Ishikawa (cell line): ENCODE measurements at regions not wholly inside any gene's neighbourhood (a gene's known extent, or its start where the extent isn't known, plus 50 kb on each side); places are given as distances from the start of the nearest gene placed in this dataset.

Experiments used
- CEBPB ChIP-seq: IDR thresholded peaks from 2 replicates; pipeline ENCODE4 v1.6.1; 2012
- CREB1 ChIP-seq: IDR thresholded peaks from 2 replicates; pipeline ENCODE4 v1.6.1; 2012; ENCODE audit warnings: low read depth
- EGR1 ChIP-seq: IDR thresholded peaks from 2 replicates; pipeline ENCODE4 v1.6.1; 2012
- EP300 ChIP-seq: IDR thresholded peaks from 2 replicates; pipeline ENCODE4 v1.6.1; 2012; ENCODE audit warnings: borderline replicate concordance
- FOXM1 ChIP-seq: IDR thresholded peaks from 2 replicates; pipeline ENCODE4 v1.6.1; 2012; ENCODE audit warnings: low read depth, borderline replicate concordance
- NFIC ChIP-seq: IDR thresholded peaks from 2 replicates; pipeline ENCODE4 v1.6.1; 2012
- RAD21 ChIP-seq: IDR thresholded peaks from 2 replicates; pipeline ENCODE4 v1.6.1; 2012; ENCODE audit warnings: low read depth
- TAF1 ChIP-seq: IDR thresholded peaks from 2 replicates; pipeline ENCODE4 v1.6.1; 2012; ENCODE audit warnings: low read depth, mild to moderate bottlenecking
- TCF12 ChIP-seq: IDR thresholded peaks from 2 replicates; pipeline ENCODE4 v1.6.1; 2012; ENCODE audit warnings: low read depth
- TEAD4 ChIP-seq: IDR thresholded peaks from 2 replicates; pipeline ENCODE4 v1.6.1; 2012
- TF ChIP-seq, protein P1 (sequence below): IDR thresholded peaks from 2 replicates; pipeline ENCODE4 v1.6.1; 2012
- TF ChIP-seq, protein P2 (sequence below): IDR thresholded peaks from 2 replicates; pipeline ENCODE4 v1.6.1; 2012
- TF ChIP-seq, protein P3 (sequence below): IDR thresholded peaks from 2 replicates; pipeline ENCODE4 v1.6.1; 2012; ENCODE audit warnings: low read depth, mild to moderate bottlenecking

DNA sequence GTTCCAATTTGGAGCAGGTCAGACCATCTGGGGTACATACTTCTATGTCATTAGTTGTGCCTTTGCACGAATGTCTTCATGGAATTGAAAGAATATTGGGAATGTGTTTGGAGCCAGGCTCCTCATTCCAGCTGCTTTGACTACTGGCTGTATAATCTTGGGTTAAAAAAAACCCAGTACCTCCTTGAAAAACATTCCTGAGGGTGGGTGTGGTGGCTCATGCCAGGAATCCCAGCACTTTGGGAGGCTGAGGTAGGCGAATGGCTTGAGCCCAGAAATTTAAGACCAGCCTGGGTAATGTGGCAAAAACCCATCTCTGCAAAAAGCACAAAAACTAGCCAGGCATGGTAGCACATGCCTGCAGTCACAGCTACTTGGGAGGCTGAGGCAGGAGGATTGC, 125.6 kb downstream of the TTC8 start:
- no peak for TF ChIP-seq CEBPB
- TF ChIP-seq EGR1: no peak
- TF ChIP-seq TAF1: no peak
- TF ChIP-seq, protein P1, sequence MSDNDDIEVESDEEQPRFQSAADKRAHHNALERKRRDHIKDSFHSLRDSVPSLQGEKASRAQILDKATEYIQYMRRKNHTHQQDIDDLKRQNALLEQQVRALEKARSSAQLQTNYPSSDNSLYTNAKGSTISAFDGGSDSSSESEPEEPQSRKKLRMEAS: no peak
- TF ChIP-seq TEAD4: no peak
- TF ChIP-seq TCF12: no peak
- TF ChIP-seq, protein P2, sequence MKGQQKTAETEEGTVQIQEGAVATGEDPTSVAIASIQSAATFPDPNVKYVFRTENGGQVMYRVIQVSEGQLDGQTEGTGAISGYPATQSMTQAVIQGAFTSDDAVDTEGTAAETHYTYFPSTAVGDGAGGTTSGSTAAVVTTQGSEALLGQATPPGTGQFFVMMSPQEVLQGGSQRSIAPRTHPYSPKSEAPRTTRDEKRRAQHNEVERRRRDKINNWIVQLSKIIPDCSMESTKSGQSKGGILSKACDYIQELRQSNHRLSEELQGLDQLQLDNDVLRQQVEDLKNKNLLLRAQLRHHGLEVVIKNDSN: no peak
- TF ChIP-seq EP300: no peak
- no peak for TF ChIP-seq RAD21
- TF ChIP-seq, protein P3, sequence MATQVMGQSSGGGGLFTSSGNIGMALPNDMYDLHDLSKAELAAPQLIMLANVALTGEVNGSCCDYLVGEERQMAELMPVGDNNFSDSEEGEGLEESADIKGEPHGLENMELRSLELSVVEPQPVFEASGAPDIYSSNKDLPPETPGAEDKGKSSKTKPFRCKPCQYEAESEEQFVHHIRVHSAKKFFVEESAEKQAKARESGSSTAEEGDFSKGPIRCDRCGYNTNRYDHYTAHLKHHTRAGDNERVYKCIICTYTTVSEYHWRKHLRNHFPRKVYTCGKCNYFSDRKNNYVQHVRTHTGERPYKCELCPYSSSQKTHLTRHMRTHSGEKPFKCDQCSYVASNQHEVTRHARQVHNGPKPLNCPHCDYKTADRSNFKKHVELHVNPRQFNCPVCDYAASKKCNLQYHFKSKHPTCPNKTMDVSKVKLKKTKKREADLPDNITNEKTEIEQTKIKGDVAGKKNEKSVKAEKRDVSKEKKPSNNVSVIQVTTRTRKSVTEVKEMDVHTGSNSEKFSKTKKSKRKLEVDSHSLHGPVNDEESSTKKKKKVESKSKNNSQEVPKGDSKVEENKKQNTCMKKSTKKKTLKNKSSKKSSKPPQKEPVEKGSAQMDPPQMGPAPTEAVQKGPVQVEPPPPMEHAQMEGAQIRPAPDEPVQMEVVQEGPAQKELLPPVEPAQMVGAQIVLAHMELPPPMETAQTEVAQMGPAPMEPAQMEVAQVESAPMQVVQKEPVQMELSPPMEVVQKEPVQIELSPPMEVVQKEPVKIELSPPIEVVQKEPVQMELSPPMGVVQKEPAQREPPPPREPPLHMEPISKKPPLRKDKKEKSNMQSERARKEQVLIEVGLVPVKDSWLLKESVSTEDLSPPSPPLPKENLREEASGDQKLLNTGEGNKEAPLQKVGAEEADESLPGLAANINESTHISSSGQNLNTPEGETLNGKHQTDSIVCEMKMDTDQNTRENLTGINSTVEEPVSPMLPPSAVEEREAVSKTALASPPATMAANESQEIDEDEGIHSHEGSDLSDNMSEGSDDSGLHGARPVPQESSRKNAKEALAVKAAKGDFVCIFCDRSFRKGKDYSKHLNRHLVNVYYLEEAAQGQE: no peak
- no peak for TF ChIP-seq FOXM1
- TF ChIP-seq CREB1: no peak
- no peak for TF ChIP-seq NFIC
